GM18517 (cell line): ENCODE measurements at regions not wholly inside any gene's neighbourhood (a gene's known extent, or its start where the extent isn't known, plus 50 kb on each side); places are given as distances from the start of the nearest gene placed in this dataset.

Experiments used
- ATAC-seq: cut with Tn5 transposase; IDR thresholded peaks from one replicate; pipeline ENCODE4 v1.9.1; 2021; ENCODE audit warnings: mild to moderate bottlenecking, moderate library complexity; ENCODE audit not compliant: unreplicated experiment

DNA sequence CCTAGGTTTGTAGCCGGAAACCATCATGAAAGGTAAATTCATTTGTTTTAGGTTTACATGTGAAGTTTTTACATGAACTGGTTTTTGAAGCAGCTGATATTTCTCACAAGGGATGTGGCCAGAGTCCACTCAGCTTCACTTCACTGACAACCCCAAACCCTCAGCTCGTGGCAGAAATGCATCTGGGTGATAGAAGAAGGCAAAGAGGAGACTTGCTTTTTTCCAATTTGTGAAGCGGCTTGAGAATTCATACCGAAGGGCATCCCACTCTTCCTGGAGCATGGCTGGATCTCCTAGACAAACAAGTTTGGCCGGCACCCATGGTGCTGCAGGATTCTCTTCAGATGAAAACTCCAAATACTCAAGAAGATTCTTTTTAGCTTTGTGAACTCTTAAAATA is 392.8 kb upstream of the CNR1 start:
- ATAC-seq, result no peak

DNA sequence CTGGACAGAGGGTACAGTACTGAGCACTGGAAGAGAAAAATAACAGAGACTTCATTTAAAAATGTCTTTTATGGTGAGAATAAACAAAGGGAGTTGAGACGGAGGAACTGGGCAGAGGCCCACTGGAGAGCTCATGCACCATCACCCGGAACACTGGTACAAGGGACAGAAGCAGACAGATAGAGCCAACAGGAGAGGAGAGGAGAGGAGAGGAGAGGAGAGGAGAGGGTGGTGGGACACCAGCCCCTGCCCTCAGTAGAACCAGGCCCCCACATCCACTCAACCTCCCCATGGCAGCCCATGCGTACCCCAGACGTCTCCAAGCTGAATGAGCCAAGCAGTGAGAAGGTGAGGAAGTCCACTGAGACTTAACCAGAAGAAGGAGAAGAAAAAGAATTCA is 390.5 kb upstream of the CNR1 start:
- no peak for ATAC-seq

DNA sequence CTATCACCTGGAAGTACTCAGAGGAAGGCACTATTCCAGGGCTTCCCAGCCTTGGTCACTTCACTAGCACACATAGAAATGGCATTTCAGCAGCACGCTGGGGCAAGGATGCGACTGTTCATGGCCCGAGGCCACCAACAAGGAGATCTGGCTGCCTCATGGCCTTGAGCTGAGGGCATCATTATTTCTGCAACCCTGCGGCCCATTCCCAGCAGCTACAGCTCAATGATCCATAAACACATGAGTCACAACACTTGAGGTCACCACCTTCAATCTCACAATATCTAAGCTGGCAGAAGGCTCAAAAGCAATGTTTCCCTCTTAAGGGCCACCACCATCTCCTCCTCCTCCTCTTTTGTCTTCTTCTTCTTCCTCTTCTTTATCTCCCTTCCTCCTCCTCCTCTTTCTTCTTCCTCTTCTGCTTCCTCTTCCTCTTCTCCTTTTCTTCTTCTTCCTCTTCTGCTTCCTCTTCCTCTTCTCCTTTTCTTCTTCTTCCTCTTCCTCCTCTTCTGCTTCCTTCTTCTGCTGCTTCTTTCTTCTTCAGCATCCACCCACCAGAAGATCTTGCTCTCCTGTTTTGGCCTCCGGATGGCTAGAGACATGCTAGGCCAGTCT is 382.9 kb upstream of the CNR1 start:
- ATAC-seq, result no peak

DNA sequence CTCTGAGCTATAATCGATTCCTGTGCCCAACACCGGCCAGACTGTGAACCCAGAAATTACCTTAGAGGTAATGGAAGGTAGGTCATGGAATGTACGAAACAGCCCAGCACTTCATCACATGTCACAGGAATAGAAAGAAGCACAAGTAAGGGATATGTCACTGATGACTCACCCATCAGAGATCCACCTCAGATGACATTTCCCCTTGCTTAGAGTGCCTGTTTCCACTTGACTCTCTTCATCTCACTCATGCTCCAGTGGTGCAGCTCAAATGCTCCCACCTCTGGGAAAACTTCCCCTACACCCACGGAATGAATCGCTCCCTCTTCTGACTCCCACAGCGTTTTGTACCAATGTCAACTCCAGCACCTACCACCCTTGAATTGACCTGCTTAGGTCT is 381.6 kb upstream of the CNR1 start:
- ATAC-seq, result no peak

DNA sequence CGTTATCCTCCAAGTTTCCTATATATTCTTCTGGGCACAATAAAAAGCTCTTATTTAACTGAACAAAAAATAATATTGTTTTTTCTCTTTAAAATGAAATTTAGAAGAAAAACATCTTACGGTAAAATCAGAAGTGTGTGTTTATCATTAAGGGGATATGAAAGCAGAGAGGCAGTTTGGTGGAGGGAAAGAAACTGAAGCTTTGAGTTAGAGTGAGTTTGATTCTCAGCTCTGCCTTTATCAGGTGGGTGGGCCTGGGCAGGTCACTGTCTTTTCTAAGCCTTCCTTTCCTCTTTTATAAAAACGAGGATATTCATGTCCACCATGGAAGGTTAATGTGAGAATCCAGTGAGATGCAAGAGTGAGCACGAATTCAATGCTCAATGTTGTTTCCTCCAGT is 379.8 kb upstream of the CNR1 start:
- ATAC-seq, result no peak

DNA sequence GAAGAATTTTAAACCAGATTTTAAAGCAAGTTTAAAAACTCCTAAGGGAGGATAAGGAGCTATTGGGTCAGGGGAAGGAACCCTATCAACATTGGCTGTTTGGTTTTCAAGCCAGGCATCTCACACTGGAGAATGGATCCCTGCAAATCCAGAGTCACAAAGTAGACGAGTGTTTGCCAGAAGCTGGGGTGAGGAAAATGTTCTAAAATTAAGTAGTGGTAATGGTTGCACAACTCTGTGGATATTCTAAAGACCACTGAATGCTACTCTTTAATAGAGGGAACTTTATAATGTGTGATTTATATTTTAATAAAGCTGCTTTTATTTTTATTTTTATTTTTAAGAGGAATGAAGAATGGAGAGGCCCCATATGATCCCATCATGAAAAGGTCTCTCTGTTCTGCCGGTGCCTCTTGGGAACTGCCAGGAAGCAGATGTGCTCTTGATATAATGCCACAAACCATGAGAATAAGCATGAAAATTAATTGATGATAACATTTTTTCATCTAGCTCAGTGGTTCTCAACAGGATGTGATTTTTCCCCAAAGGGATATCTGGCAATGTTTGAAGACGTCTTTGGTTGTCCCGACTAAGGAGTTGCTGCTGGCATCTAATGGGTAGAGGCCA is 379.0 kb upstream of the CNR1 start:
- ATAC-seq, result no peak

DNA sequence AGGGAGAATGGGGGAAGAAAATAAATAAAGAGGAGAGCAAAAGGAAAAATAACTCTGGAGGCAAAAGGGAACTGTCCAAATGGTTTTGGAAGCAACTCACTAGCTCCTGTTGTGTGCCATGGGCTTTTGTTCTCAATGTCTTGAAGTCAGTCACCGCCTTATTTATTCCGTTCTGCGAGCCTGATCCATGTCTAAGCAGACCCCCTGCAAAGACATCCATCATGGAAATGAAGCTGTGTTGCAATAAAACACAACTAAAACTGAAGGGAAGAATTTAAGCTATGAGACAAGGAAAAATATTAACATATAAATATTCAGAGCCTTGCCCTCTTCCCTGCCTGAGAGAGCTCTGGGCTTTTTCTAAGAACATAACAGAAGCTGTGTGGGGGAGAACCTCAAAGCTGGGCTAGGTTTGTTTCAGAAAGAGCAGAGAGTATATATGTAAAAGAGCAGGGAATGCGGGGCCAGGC is 373.2 kb upstream of the CNR1 start:
- ATAC-seq, result no peak

DNA sequence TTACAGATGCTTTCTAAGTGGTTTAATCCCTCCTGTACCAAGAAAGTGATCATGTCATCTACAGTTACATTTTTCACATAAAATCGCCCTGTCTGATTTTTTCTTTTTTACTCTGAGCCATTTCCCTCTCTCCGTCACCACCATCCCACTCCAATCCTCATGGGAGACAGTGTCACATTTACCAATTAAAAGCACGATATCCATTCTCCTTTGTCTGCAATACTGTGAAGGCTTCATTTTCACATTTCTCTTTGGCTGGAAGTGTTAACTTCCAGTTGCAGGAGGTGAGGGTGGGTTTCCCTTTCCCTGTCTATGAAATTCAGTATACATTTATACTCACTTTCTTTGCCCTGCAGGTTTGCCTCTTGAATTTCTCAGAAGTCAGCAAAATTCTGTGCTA is 372.7 kb upstream of the CNR1 start:
- no peak for ATAC-seq

DNA sequence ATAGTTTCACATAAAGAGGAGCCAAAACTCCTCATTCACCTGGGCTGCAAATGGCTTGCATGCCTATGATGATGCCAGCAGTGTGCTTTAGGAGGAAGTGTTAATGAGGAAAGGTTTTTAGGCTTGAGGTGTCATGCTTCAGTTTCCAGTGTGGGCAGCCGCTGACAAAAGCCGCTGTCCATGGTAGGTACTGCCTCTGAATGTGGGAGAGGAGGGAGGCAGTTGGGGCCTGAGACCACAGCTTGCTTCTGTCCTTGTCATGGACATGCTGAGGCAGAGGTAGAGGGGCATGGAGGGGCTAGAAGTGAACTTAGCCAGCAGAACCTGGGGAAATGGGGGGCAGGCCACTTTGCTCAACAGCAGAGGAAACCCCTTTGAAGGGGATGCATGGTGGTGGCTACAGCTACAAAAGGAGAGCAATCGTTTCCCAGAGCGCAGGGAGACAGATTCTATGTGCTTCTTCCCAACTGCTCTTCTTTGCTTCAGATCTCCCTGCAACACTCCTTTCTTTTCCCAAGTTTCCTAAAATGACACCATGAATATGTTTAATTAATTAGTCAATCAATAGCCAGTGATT is 372.1 kb upstream of the CNR1 start:
- ATAC-seq, result no peak

DNA sequence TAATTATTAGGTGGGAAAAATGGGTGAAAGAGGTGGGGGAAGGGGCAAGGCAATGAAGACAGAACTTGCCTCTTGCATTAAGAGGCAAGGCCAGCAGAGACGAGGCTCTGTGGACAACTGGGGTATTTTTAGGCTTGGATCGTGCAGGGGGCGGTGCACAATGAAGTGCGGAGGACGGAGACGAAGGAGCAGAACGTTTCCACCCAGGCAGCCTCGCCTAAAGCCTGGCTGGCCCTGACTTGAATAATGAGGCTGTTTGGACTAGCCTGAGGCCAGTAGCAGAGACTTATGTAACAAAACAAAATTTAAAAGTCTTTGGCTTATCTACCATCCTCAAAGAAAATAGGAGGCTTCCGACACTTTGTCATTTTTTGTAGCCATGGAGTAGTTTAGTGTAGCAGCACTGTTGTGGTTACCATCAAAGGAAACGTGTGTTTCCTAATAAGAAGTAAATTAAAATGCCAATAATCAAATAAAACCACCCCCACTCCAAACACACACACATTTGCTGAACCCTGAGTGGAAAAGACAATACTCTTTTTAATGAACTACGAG is 370.0 kb upstream of the CNR1 start:
- no peak for ATAC-seq

DNA sequence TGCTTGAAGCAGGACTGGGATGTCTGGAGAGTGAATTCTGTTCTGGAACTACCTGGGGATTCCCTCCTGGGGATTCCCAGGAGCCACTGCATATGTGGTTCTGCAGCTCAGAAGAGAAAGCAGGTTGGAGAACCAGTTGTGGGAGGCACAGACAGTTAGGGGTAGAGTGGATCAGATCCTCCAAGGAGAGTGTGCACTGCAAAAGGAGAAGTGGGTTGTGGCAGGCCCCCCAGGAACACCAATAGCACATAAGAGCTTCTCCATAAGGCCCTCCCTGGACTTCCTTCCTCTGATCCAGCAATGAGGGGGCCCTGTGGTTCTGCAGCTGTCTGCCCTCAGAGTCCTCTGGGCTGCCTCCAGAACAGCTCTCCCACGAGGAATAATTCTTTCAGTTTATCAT is 369.2 kb upstream of the CNR1 start:
- ATAC-seq, result no peak

DNA sequence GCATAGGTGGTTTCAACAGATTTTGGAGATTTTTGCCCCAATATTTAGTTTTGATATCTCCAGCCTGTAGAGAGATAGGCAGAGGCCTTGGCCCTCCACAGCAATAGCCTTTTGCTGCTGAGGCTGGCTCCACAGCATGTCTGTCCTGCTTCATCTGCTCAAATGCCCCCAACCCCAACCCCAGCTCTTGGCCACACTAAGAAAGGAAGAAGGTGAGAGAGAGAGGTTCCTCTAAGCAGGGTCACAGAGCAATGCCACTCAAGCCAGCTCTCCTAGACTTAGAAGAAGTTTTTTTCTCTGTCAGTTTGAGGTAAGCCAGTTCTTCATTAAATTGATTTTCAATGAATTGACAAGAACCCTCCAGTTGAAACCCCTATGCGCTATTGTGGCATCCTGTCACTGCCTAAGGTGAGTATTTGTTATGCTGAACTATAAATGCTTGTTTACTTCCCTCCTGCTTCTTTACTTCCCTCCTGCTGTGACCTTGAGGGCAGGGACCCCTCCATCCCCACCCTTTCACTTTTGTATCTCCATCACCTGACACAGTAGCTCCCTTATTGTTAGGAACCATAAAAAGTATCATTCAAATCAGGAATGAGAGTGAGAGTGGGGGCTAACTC is 366.2 kb upstream of the CNR1 start:
- no peak for ATAC-seq

DNA sequence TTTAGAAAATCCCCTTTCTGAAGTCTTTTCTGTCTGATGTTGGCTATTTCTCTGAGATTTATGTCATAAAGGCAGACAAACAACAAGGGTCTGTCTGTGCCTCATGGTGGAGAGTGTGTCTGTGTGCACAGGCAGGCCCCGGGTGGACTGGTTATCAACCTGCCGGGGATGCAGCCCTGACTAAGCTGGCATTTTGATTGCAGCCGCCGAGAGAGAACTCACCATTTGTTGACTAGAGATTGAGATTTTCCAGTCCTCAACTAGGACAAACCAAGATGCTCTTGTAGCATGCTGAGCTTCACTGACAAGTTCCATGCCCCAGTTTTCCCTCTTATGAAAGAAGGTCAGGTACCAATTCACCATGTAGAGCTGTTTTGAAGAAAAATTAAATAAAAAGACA is 363.6 kb upstream of the CNR1 start:
- no peak for ATAC-seq

DNA sequence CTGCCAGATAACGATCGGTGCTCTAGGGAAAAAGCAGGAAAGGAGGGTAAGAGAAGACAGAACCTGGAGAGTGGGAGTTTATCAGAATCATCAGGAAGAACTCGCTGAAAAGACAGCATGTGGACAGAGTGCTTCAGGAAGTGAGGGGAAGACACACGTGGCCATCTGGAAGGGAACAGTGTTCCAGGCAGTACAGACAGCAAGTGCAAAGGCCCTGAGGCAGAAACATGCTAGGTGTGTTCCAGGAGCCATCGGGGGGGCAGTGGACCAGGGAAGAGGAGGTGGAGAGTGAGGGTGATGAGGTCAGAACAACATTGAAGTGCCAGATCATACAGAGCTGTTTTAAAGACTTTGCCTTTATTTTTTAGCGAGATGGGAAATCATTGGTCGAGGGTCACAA is 354.3 kb upstream of the CNR1 start:
- no peak for ATAC-seq

DNA sequence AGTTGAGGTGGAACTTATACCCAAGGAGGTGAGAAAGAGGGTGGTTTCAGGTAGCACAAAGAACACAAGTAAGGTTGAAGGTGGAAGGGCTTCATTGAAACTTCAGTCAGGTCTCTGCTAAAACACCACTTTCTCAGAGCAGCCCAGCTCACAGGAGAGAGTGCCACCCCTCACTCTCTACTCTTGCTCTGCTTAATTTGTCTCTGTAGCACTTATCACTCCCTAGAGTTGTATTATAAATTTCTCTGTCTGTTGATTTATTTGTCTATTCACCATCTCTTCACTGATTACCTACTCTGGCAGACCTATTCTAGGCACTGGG is 353.8 kb upstream of the CNR1 start:
- ATAC-seq, result no peak

DNA sequence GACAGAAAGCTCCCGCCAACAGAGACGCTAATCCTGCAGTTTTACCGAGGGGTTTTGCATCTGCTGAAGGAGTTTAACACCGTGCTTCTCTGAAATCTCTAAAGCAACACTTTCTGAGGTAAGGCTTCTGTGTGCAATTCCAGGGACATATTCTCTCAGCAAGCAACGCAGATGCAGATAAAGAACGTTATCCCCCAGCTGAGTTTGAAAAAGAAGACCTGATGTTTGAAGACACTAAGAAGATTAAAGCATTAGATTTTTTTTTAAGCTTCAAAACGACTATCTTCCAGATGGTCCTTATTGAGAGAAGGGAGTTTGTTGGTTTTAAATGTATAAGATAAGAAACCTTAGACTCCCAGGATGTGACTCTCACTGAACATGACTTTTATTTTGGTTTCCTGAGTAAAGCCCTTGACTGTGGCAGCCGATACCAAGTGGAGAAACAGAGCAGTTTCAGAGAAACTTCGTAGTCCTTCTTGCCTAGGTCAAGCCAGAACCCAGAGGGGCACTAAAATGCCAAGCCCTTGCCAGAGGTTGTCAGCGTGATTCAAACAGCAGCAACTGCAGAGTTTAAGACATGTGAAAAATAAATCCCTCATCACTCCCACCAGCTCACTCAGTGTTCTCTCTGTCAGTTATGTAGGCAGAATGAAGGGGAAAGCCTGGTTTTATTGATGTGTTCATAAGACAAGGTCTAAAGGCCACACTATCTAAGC is 353.3 kb upstream of the CNR1 start:
- no peak for ATAC-seq

DNA sequence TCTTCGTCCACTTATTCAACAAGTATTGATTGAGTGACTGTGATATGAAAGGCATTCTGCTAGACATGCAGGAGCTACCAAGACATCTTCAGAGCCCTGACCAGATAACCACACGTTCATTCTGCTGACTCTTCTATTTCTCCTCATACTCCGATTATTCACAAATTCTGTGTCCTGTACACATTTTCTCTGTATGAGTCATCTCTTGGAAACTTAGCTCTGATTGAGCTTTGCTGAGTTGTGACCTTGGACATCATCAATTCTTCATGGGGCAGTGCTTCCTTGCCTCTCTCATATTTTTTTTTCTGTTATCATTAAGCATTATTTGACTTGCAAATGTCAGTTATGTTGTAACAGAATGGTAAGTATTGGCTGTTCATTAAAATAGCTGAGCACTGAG is 351.6 kb upstream of the CNR1 start:
- ATAC-seq, result no peak

DNA sequence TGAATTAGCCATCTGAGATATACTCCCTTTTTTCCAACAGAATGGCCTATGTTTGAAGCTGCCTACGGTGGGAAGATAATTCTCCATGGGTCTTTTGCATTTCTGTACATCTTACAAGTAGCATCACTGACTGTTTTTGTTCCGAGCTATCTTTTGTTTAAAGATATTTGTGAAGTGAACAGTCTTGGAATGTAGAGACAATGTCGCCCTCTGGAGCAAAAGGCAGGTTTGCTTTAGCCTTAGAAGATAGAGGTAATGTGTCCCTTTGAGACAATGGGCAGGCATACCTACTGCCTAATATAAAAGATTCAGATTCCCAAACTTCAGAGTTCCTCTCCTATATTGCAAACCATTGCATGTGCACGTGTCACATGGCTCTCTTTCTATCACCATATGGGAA is 347.8 kb upstream of the CNR1 start:
- no peak for ATAC-seq

DNA sequence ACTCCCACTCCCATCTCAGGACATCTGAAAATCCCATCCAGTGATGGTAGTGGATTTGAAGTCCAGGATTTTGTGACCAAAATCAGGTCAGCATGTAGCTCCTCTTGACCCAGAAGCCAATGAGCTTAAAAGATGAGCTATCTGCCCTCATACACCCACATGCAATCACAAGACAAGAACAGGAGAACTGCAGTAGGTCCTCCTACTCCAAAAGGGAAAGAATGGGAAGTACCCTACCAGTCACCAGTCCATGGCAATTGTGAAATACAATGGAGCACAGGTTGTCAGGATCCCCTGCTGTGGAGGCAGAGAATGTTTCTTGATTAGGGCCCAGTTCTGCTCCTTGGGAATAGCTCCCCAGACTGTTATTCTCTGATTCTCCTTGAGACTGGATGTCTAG is 347.3 kb upstream of the CNR1 start:
- no peak for ATAC-seq

DNA sequence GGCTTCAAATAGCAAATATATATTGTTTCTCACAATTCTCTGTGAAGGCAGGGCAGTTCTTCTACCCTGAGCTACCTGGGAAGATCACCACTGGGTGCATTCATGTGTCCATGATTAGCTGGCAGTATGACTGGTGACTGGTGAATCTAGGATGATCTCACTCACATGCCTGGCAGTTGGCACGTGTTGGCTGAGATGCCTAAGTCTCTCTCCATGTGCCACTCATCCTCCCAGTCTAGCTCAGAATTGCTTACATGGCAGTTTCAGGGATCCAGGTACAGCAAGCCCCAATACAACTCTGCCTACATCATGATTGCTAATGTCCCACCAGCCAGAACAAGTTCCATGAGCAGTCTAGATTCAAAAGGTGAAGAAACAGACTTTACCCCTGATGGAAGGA is 346.8 kb upstream of the CNR1 start:
- ATAC-seq, result no peak

DNA sequence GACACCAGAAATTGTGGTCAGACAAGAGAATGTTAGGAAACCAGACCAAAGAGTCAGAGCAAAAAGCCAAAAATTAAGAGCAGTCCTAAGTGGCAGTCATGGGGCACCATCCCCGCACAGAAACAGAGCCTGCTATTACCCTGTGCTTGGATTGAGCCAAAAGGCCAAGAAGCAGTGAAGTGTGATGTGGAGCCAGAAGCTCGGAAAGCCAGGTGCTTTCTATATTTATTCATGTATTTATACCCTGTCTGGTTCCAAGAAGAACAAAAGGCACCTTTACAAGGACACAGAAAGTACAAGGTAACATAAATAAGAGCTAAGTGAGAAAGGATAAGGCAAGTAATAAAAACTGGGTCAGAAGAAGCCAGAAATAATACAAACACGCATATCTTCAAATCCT is 336.2 kb upstream of the CNR1 start:
- ATAC-seq, result no peak
